ENCODE measurements at regions not wholly inside any gene's neighbourhood (a gene's known extent, or its start where the extent isn't known, plus 50 kb on each side); places are given as distances from the start of the nearest gene placed in this dataset.

- Histone ChIP-seq H3K36me3 (ENCODE audit: control insufficient read depth in 2 of 2, insufficient read depth in 1 of 2, low read length in 2 of 2) (no peaks in the 10 kb centered on the region), H3K27ac (ENCODE audit: extremely low read depth, low read depth, low read length) (no peak overlapping the region), H3K9me3 (ENCODE audit: control insufficient read depth, insufficient read depth, low read depth, low read length) (no peaks in the 10 kb centered on the region), H3K4me3 (ENCODE audit: low read depth, low read length) (no peak overlapping the region), H3K4me1 (ENCODE audit: control insufficient read depth, insufficient read depth, low read length) (no peaks in the 10 kb centered on the region)
- ChIA-PET POLR2A (interaction anchor here (3.1 kb wide), 1 partner anchor 88 kb away, joined by 15 read pairs; the partner anchor contains the start of gene ID2), CTCF (no interaction called here)
- TF ChIP-seq ZNF629 (tag by site-specific recombination; IDR thresholded peaks at IDR 0.05) = no peak
- peak; percentile 60 for TF ChIP-seq ZNF548 (tag by site-specific recombination; IDR thresholded peaks at IDR 0.05)
These were observed 88.6 kb upstream of the ID2 start for GRCh38 chr2:8593243-8593642.

DNA sequence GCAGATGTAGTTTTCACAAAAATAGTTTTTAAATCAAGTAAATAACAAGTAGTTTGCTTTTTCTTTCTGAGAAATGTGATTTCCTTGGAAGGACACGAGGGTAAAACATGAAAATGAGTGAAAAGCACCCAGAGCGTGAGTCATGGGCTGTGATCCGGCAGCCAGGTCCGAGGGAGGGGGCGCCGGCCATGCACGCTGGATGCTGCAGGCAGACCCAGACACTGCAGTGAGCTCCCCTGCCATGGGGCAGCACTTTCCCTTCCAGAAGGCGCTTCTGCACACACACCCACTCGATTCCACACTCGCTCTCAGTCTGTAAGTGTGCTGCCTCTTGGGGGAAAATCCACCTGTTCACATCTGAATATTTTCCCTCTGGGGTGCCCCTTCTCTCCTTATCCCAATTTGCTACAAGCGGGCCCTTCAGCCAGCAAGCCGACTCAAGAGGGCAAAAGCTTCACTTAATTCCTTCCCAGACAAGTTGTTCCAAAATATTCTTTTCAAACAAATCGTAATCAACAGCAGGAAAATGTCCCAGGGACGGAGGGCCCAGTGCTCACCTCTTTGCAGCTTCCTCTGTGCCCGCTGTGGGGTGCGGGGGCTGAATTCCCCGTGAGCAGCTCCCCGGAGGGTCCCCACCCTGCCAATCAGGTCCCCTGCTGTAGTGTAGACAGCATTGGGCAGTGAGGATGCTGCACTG is 87.0 kb upstream of the ID2 start:
- CTCF ChIA-PET = interaction anchor here (0.6 to 0.7 kb wide), 2 partner anchors 823 to 1073 kb away, joined by 3 read pairs; no protein-coding TSS in a partner anchor
- no peaks in the 10 kb centered on the region for H3K4me1 ChIP-seq (ENCODE audit: control insufficient read depth, insufficient read depth, low read length)
- H3K27ac ChIP-seq (ENCODE audit: extremely low read depth, low read depth, low read length) = no peak overlapping the region
- no peaks in the 10 kb centered on the region for H3K9me3 ChIP-seq (ENCODE audit: control insufficient read depth, insufficient read depth, low read depth, low read length)
- H3K4me3 ChIP-seq (ENCODE audit: low read depth, low read length) = no peak overlapping the region
- TF ChIP-seq ZFHX2 (tag by site-specific recombination; conservative IDR thresholded peaks at IDR 0.05) = 0 out of 2 replicates have a peak, but pooled peaks have one; percentile 9
- no peak for TF ChIP-seq ZNF184 (tag by site-specific recombination; IDR thresholded peaks at IDR 0.05)
- no peak for TF ChIP-seq ZNF707 (tag by site-specific recombination; IDR thresholded peaks at IDR 0.05)
- TF ChIP-seq ZNF354C (tag by site-specific recombination; IDR thresholded peaks at IDR 0.05; ENCODE audit: borderline replicate concordance, low read depth) = no peak
- TF ChIP-seq MYNN (tag by site-specific recombination; IDR thresholded peaks at IDR 0.05; ENCODE audit: borderline replicate concordance) = no peak
- TF ChIP-seq IKZF3 (tag by site-specific recombination; IDR thresholded peaks at IDR 0.05) = no peak
- no peak for TF ChIP-seq HIC1 (tag by site-specific recombination; IDR thresholded peaks at IDR 0.05)
- no peak for TF ChIP-seq ZNF248 (tag by site-specific recombination; IDR thresholded peaks at IDR 0.05)
- H3K36me3 ChIP-seq (ENCODE audit: control insufficient read depth in 2 of 2, insufficient read depth in 1 of 2, low read length in 2 of 2) = no peaks in the 10 kb centered on the region
- POLR2A ChIA-PET = interaction anchor here (1.1 kb wide), 1 partner anchor 87 kb away, joined by 4 read pairs; the partner anchor contains the start of gene ID2

DNA sequence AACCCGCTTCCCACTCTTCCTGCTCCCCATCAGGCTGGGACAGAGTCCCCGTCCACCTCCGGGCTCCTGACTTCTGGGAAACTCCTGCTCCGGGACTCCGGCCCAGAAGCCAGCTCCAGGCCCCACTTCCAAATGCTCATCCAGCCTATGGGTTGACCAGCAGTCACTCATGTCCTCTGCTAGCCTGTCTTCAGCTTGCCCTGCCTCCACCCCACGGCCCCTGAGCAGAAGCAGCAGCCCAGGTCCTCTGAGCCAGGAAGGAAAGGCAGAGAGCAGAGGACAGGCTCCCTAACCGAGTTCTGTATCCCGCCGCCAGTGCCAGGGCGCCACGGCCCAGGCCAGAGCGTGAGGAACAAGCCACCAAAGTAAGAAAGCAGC is 86.4 kb upstream of the ID2 start:
- H3K27ac ChIP-seq (ENCODE audit: extremely low read depth, low read depth, low read length) = no peak overlapping the region
- H3K4me1 ChIP-seq (ENCODE audit: control insufficient read depth, insufficient read depth, low read length) = no peaks in the 10 kb centered on the region
- H3K4me3 ChIP-seq (ENCODE audit: low read depth, low read length) = no peak overlapping the region
- H3K36me3 ChIP-seq (ENCODE audit: control insufficient read depth in 2 of 2, insufficient read depth in 1 of 2, low read length in 2 of 2) = no peaks in the 10 kb centered on the region
- CTCF ChIA-PET = no interaction called here
- H3K9me3 ChIP-seq (ENCODE audit: control insufficient read depth, insufficient read depth, low read depth, low read length) = no peaks in the 10 kb centered on the region
- POLR2A ChIA-PET = no interaction called here
- TF ChIP-seq ZNF654 (tag by site-specific recombination; IDR thresholded peaks at IDR 0.05; ENCODE audit: low read depth) (no peak), ZNF830 (tag by site-specific recombination; IDR thresholded peaks at IDR 0.05; ENCODE audit: low read depth) (no peak), REST (tag by site-specific recombination; IDR thresholded peaks at IDR 0.05) (no peak), BCL11B (tag by site-specific recombination; IDR thresholded peaks at IDR 0.05; ENCODE audit: low read depth) (no peak)
